AG09309 (cell line): ENCODE measurements at regions not wholly inside any gene's neighbourhood (a gene's known extent, or its start where the extent isn't known, plus 50 kb on each side); places are given as distances from the start of the nearest gene placed in this dataset.
A peak's percentile ranks its signal among the peaks of the same experiment; 100 is the strongest.

Source experiments
- DNase-seq: peaks from one replicate; pipeline ENCODE4 v3.0.0-alpha.2; 2010; ENCODE audit warnings: low read depth
- H3K4me3 ChIP-seq: 2 replicates; pipeline ENCODE4 v1.5.1; 2011; ENCODE audit warnings: mild to moderate bottlenecking, low read depth, low read length, moderate library complexity; ENCODE audit not compliant: control insufficient read depth
- CTCF ChIP-seq: IDR thresholded peaks from 2 replicates; pipeline ENCODE4 v1.5.1; 2011; ENCODE audit warnings: mild to moderate bottlenecking, low read depth, low read length, inconsistent platforms; ENCODE audit not compliant: insufficient read depth, control insufficient read depth; ENCODE audit errors: missing control alignments

GRCh38 chr22:46055911-46056545 lies 79.1 kb upstream of the WNT7B start:
- TF ChIP-seq CTCF: peak; percentile 10
- peak overlapping the region; percentile 75 for H3K4me3 ChIP-seq

GRCh38 chr22:46056546-46057245 lies 79.7 kb upstream of the WNT7B start:
- DNase-seq: no peak
- TF ChIP-seq CTCF: no peak
- H3K4me3 ChIP-seq: peak overlapping the region; percentile 75

More at GRCh38 chr22:46055911-46056545, 79.1 kb upstream of the WNT7B start:
- no peak for DNase-seq

- peak overlapping the region; percentile 26 for H3K4me3 ChIP-seq
- TF ChIP-seq CTCF: no peak
- no peak for DNase-seq
Observed at GRCh38 chr22:46057246-46058090, 80.5 kb upstream of the WNT7B start.

- peak overlapping the region; percentile 26 for H3K4me3 ChIP-seq
- no peak for TF ChIP-seq CTCF
- DNase-seq: no peak
Observed at GRCh38 chr22:46058091-46058420, 81.1 kb upstream of the WNT7B start.

GRCh38 chr22:46058591-46059519 lies 81.9 kb upstream of the WNT7B start:
- DNase-seq: no peak
- H3K4me3 ChIP-seq: peak overlapping the region; percentile 33
- TF ChIP-seq CTCF: peak; percentile 8
